Neuron (in vitro differentiated cells): ENCODE measurements at regions not wholly inside any gene's neighbourhood (a gene's known extent, or its start where the extent isn't known, plus 50 kb on each side); places are given as distances from the start of the nearest gene placed in this dataset.
"Not testable (repeated sequence)": the region's sequence is repeated elsewhere in the genome, so short reads cannot be mapped to it uniquely, and the experiment has no call there.

Source experiments
- H2AFZ ChIP-seq: one replicate; pipeline ENCODE4 v1.6.1; 2013; ENCODE audit warnings: low read depth, mild to moderate bottlenecking, inconsistent platforms, low read length, moderate library complexity
- H3K27me3 ChIP-seq: one replicate; pipeline ENCODE4 v1.6.1; 2013; ENCODE audit warnings: low read length; ENCODE audit not compliant: insufficient read depth
- H3K36me3 ChIP-seq: one replicate; pipeline ENCODE4 v1.6.1; 2013; ENCODE audit warnings: low read length; ENCODE audit not compliant: insufficient read depth
- H3K4me1 ChIP-seq: one replicate; pipeline ENCODE4 v1.6.1; 2013; ENCODE audit warnings: low read length; ENCODE audit not compliant: insufficient read depth
- H3K4me3 ChIP-seq: 2 replicates; pipeline ENCODE4 v1.5.1; 2013; ENCODE audit warnings: mild to moderate bottlenecking, low read length, moderate library complexity
- H3K9me3 ChIP-seq: one replicate; pipeline ENCODE4 v1.6.1; 2013; ENCODE audit warnings: low read length

- no peaks in the 10 kb centered on the region for H3K27me3 ChIP-seq
- H3K4me1 ChIP-seq, result peaks cover 7% of the 10 kb centered on the region
- H3K9me3 ChIP-seq, result no peaks in the 10 kb centered on the region
- no peak overlapping the region for H3K4me3 ChIP-seq
- H2AFZ ChIP-seq, result no peak overlapping the region
- no peaks in the 10 kb centered on the region for H3K36me3 ChIP-seq
These were observed 154.8 kb upstream of the DAB1 start for GRCh38 chr1:57578680-57579079.

- Histone ChIP-seq H3K36me3 (no peaks in the 10 kb centered on the region), H3K4me3 (no peak overlapping the region), H3K27me3 (no peaks in the 10 kb centered on the region), H3K9me3 (no peaks in the 10 kb centered on the region), H3K4me1 (peaks cover 7% of the 10 kb centered on the region), H2AFZ (no peak overlapping the region)
These were observed 154.2 kb upstream of the DAB1 start for GRCh38 chr1:57578099-57578498.

GRCh38 chr1:57576756-57577155, 152.9 kb upstream of the DAB1 start:
- no peak overlapping the region for H3K4me3 ChIP-seq
- no peaks in the 10 kb centered on the region for H3K9me3 ChIP-seq
- H2AFZ ChIP-seq, result no peak overlapping the region
- H3K36me3 ChIP-seq, result no peaks in the 10 kb centered on the region
- H3K27me3 ChIP-seq, result no peaks in the 10 kb centered on the region
- peaks cover 7% of the 10 kb centered on the region for H3K4me1 ChIP-seq

- Histone ChIP-seq H3K9me3 (no peaks in the 10 kb centered on the region), H3K27me3 (no peaks in the 10 kb centered on the region), H3K36me3 (no peaks in the 10 kb centered on the region), H2AFZ (no peak overlapping the region), H3K4me1 (no peaks in the 10 kb centered on the region), H3K4me3 (no peak overlapping the region)
These were observed 148.2 kb upstream of the DAB1 start for GRCh38 chr1:57572016-57572415.

GRCh38 chr1:57558066-57558465, 134.2 kb upstream of the DAB1 start:
- not testable (repeated sequence) for H3K36me3 ChIP-seq, H3K9me3 ChIP-seq, H3K4me1 ChIP-seq, H3K27me3 ChIP-seq, H3K4me3 ChIP-seq, H2AFZ ChIP-seq

- no peaks in the 10 kb centered on the region for H3K27me3 ChIP-seq
- no peak overlapping the region for H3K4me3 ChIP-seq
- H3K4me1 ChIP-seq, result no peaks in the 10 kb centered on the region
- H3K9me3 ChIP-seq, result no peaks in the 10 kb centered on the region
- no peaks in the 10 kb centered on the region for H3K36me3 ChIP-seq
- no peak overlapping the region for H2AFZ ChIP-seq
These were observed 129.8 kb upstream of the DAB1 start for GRCh38 chr1:57553666-57554065.

GRCh38 chr1:57551476-57551875, 127.6 kb upstream of the DAB1 start:
- H3K36me3 ChIP-seq, result no peaks in the 10 kb centered on the region
- no peak overlapping the region for H3K4me3 ChIP-seq
- H2AFZ ChIP-seq, result no peak overlapping the region
- H3K27me3 ChIP-seq, result no peaks in the 10 kb centered on the region
- no peaks in the 10 kb centered on the region for H3K9me3 ChIP-seq
- H3K4me1 ChIP-seq, result no peaks in the 10 kb centered on the region

GRCh38 chr1:57550092-57550491, 126.2 kb upstream of the DAB1 start:
- H3K4me1 ChIP-seq, result no peaks in the 10 kb centered on the region
- H3K27me3 ChIP-seq, result no peaks in the 10 kb centered on the region
- H3K4me3 ChIP-seq, result no peak overlapping the region
- H3K36me3 ChIP-seq, result no peaks in the 10 kb centered on the region
- no peaks in the 10 kb centered on the region for H3K9me3 ChIP-seq
- H2AFZ ChIP-seq, result no peak overlapping the region

GRCh38 chr1:57549300-57549699, 125.4 kb upstream of the DAB1 start:
- H3K4me3 ChIP-seq, result no peak overlapping the region
- no peaks in the 10 kb centered on the region for H3K4me1 ChIP-seq
- H2AFZ ChIP-seq, result no peak overlapping the region
- H3K9me3 ChIP-seq, result no peaks in the 10 kb centered on the region
- H3K27me3 ChIP-seq, result no peaks in the 10 kb centered on the region
- H3K36me3 ChIP-seq, result no peaks in the 10 kb centered on the region

GRCh38 chr1:57546549-57547330, 122.9 kb upstream of the DAB1 start:
- Histone ChIP-seq H3K4me1 (no peaks in the 10 kb centered on the region), H3K9me3 (no peaks in the 10 kb centered on the region), H3K4me3 (no peak overlapping the region), H3K36me3 (no peaks in the 10 kb centered on the region), H2AFZ (no peak overlapping the region), H3K27me3 (no peaks in the 10 kb centered on the region)

GRCh38 chr1:57544345-57544744, 120.5 kb upstream of the DAB1 start:
- H3K9me3 ChIP-seq, result no peaks in the 10 kb centered on the region
- no peaks in the 10 kb centered on the region for H3K27me3 ChIP-seq
- H3K4me3 ChIP-seq, result no peak overlapping the region
- no peaks in the 10 kb centered on the region for H3K36me3 ChIP-seq
- H2AFZ ChIP-seq, result no peak overlapping the region
- no peaks in the 10 kb centered on the region for H3K4me1 ChIP-seq

- Histone ChIP-seq H3K4me3 (no peak overlapping the region), H3K4me1 (peaks cover 9% of the 10 kb centered on the region), H2AFZ (no peak overlapping the region)
These were observed 113.0 kb upstream of the DAB1 start for GRCh38 chr1:57536749-57537423.

GRCh38 chr1:57532299-57532698, 108.4 kb upstream of the DAB1 start:
- Histone ChIP-seq H3K36me3 (no peaks in the 10 kb centered on the region), H3K4me3 (no peak overlapping the region), H3K4me1 (peaks cover 3% of the 10 kb centered on the region), H3K27me3 (no peaks in the 10 kb centered on the region), H2AFZ (no peak overlapping the region), H3K9me3 (no peaks in the 10 kb centered on the region)

More at GRCh38 chr1:57536749-57537423, 113.0 kb upstream of the DAB1 start:
- Histone ChIP-seq H3K36me3 (no peaks in the 10 kb centered on the region), H3K9me3 (no peaks in the 10 kb centered on the region), H3K27me3 (no peaks in the 10 kb centered on the region)

- not testable (repeated sequence) for H3K36me3 ChIP-seq, H3K27me3 ChIP-seq, H2AFZ ChIP-seq, H3K4me3 ChIP-seq, H3K4me1 ChIP-seq, H3K9me3 ChIP-seq
These were observed 107.0 kb upstream of the DAB1 start for GRCh38 chr1:57530911-57531260.
